Muscle of back (tissue), 3 donors: ENCODE measurements at regions not wholly inside any gene's neighbourhood (a gene's known extent, or its start where the extent isn't known, plus 50 kb on each side); places are given as distances from the start of the nearest gene placed in this dataset.
"Not testable (repeated sequence)": the region's sequence is repeated elsewhere in the genome, so short reads cannot be mapped to it uniquely, and the experiment has no call there.

Experiments used
- DNase-seq, 3 donors: peaks; one replicate each; pipeline versions ENCODE4 v3.0.0 to v3.0.0-alpha.2; 2013

GRCh38 chr18:78407466-78407844 lies 572.2 kb upstream of the SALL3 start:
- DNase-seq: no peak

GRCh38 chr18:78408623-78409022 lies 571.0 kb upstream of the SALL3 start:
- no peak for DNase-seq

GRCh38 chr18:78410094-78410786 lies 569.4 kb upstream of the SALL3 start:
- DNase-seq: no peak

GRCh38 chr18:78411539-78411938 lies 568.1 kb upstream of the SALL3 start:
- DNase-seq: no peak

GRCh38 chr18:78414302-78414701 lies 565.3 kb upstream of the SALL3 start:
- DNase-seq: no peak

GRCh38 chr18:78416853-78417252 lies 562.8 kb upstream of the SALL3 start:
- no peak for DNase-seq

- DNase-seq: no peak
These were observed 561.2 kb upstream of the SALL3 start for GRCh38 chr18:78418379-78418778.

- DNase-seq: no peak
These were observed 560.4 kb upstream of the SALL3 start for GRCh38 chr18:78419171-78419570.

- no peak for DNase-seq
These were observed 559.5 kb upstream of the SALL3 start for GRCh38 chr18:78420116-78420515.

GRCh38 chr18:78421392-78421791 lies 558.2 kb upstream of the SALL3 start:
- no peak for DNase-seq

- DNase-seq: no peak
These were observed 557.3 kb upstream of the SALL3 start for GRCh38 chr18:78422336-78422735.

- no peak for DNase-seq
These were observed 555.8 kb upstream of the SALL3 start for GRCh38 chr18:78423811-78424210.

- DNase-seq: no peak
These were observed 555.1 kb upstream of the SALL3 start for GRCh38 chr18:78424403-78425018.

GRCh38 chr18:78425019-78425412 lies 554.6 kb upstream of the SALL3 start:
- no peak for DNase-seq

- no peak for DNase-seq
These were observed 552.5 kb upstream of the SALL3 start for GRCh38 chr18:78427081-78427480.

GRCh38 chr18:78429127-78430108 lies 550.2 kb upstream of the SALL3 start:
- DNase-seq: no peak

- no peak for DNase-seq
These were observed 549.4 kb upstream of the SALL3 start for GRCh38 chr18:78430131-78430758.

- no peak for DNase-seq
These were observed 548.0 kb upstream of the SALL3 start for GRCh38 chr18:78431606-78432005.

GRCh38 chr18:78433562-78433961 lies 546.1 kb upstream of the SALL3 start:
- no peak for DNase-seq

GRCh38 chr18:78436110-78436509 lies 543.5 kb upstream of the SALL3 start:
- DNase-seq: no peak

GRCh38 chr18:78438235-78438634 lies 541.4 kb upstream of the SALL3 start:
- not testable (repeated sequence) for DNase-seq

- DNase-seq: no peak
These were observed 533.7 kb upstream of the SALL3 start for GRCh38 chr18:78445880-78446279.
